Heart right ventricle (tissue), 16 donors: ENCODE measurements at regions not wholly inside any gene's neighbourhood (a gene's known extent, or its start where the extent isn't known, plus 50 kb on each side); places are given as distances from the start of the nearest gene placed in this dataset.

ENCODE experiments used
- ATAC-seq, 8 donors: fragments of 200-7000 bp; cut with Tn5 transposase; one replicate each; pipeline ENCODE4 v1.9.1; 2020; ENCODE audit warnings: mild to moderate bottlenecking in 8 of 8, moderate library complexity in 8 of 8, moderate number of reproducible peaks in 1 of 8
- DNase-seq, 2 donors: peaks; one replicate each; pipeline ENCODE4 v3.0.0-alpha.2; 2020
- H3K27ac ChIP-seq, 10 donors: fragments of 200-600 bp; sonication (generic) in 2 of 10; one replicate each; pipeline versions ENCODE4 v1.5.0 to v1.8.0; 2020 to 2022; ENCODE audit warnings: mild to moderate bottlenecking in 3 of 10
- H3K27me3 ChIP-seq, 7 donors: fragments of 200-600 bp; one replicate each; pipeline ENCODE4 v1.8.0; 2021 to 2022; ENCODE audit warnings: mild to moderate bottlenecking in 2 of 7
- H3K36me3 ChIP-seq, 9 donors: fragments of 200-600 bp; sonication (generic) in 1 of 9; one replicate each; pipeline versions ENCODE4 v1.5.0 to v1.8.0; 2020 to 2022; ENCODE audit warnings: mild to moderate bottlenecking in 2 of 9
- H3K4me1 ChIP-seq, 9 donors: fragments of 200-600 bp; sonication (generic) in 1 of 9; one replicate each; pipeline versions ENCODE4 v1.5.0 to v1.8.0; 2020 to 2022; ENCODE audit warnings: mild to moderate bottlenecking in 4 of 9
- H3K4me3 ChIP-seq, 10 donors: fragments of 200-600 bp; sonication (generic) in 2 of 10; one replicate each; pipeline versions ENCODE4 v1.5.0 to v1.8.0; 2020 to 2022; ENCODE audit warnings: mild to moderate bottlenecking in 7 of 10, moderate library complexity in 2 of 10
- H3K9me3 ChIP-seq, 11 donors: fragments of 200-600 bp in 10 of 11; sonication (generic) in 2 of 11; one replicate each; pipeline versions ENCODE4 v1.5.0 to v1.8.0; 2013 to 2022; ENCODE audit warnings: mild to moderate bottlenecking in 2 of 11, control low read depth in 1 of 11, moderate library complexity in 1 of 11
- CTCF ChIP-seq, 9 donors: fragments of 200-600 bp; sonication (generic) in 2 of 9; IDR thresholded peaks; one replicate each; pipeline versions ENCODE4 v1.5.0 to v1.8.0; 2021 to 2022; ENCODE audit warnings: antibody characterized with exemption in 9 of 9, mild to moderate bottlenecking in 5 of 9, moderate library complexity in 1 of 9
- WGBS, 2 donors: extraction: QIAGEN DNeasy Blood & Tissue Kit; methylation state at CpG; one replicate each; pipeline ENCODE4 v1.1.7; 2013; ENCODE audit warnings: inconsistent platforms in 1 of 2; 5-methylcytosine and 5-hydroxymethylcytosine counted together
- intact Hi-C, 10 donors: fragments of 100-400 bp; cut with DNase I; formaldehyde crosslinking; loops; one replicate each; pipeline versions ENCODE4 v1.11.1 to v1.14.2; 2022
- donor health status: Arrhythmogenic right ventricular cardiomyopathy.
- donor health status: ischemic (EF 13 %, LVEDD 7.1; RV severe dilation, severe dysfunction).
- donor health status: healthy with polysubstance abuse.
- donor health status: DM: no; HTN: yes; CAD: no.
- donor health status: DM: no; HTN: no; CAD: no.
- donor health status: ischemic (EF 25% LVEDD 6.9; RV normal size, moderate dysfunction).
- donor health status: ischemic (EF 25% LVEDD 5.7; RV mildly dilated, moderate dysfunction).
- donor health status: healthy.
- donor health status: DM: yes; HTN: yes; CAD: no.
- donor health status: Ischemic cardiomyopathy.
- donor health status: ischemic (EF 35%, LVEDD 5.7; RV mildly dilated, moderate dysfunction).
- donor health status: nonischemic (EF 11% LVEDD 7.7; RV severe dilation, severe dysfunction).
- donor health status: DM: yes; HTN: yes; CAD: no.
- donor health status: PGD.
- donor health status: ischemic (EF 29% LVEDD 5.4; RV normal size, mild dysfunction).
- donor health status: nonischemic (EF 23%, LVEDD 6.1; RV moderate dilation, normal function).

DNA sequence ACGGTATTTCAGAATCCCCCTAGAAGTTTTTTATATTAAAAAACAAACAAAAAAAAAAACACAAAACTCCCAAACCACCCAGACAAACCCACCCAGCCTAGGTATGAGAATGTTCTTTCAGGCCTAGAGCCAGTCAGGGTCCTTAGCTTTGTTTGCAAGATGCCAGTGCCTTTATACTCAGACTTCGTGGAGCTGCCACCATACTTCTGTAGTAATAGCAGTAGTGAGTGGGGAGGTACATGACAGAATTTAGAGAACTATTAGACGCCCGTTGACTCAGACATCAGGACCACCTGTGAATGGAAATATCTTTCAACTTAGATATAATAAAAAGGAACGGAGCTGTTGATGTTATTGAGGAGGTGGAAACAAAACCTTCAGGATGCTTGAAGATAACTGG, 138.2 kb upstream of the MKLN1 start:
- 87% methylated on average over 5 of the region's 5 CpGs for WGBS, 2 donors
- intact Hi-C loops = loop anchor here in 3 of 10 donors (5.0 to 10.0 kb wide), 3 partner anchors 75 to 113 kb away; no protein-coding TSS in a partner anchor
- H3K36me3 ChIP-seq = no peaks in the 10 kb centered on the region
- TF ChIP-seq CTCF (IDR thresholded peaks at IDR 0.05) = no peak
- H3K27me3 ChIP-seq = no peaks in the 10 kb centered on the region
- no peaks in the 10 kb centered on the region for H3K9me3 ChIP-seq
- H3K27ac ChIP-seq = peak overlapping the region in 1 of 10 donors; percentile 49
- DNase-seq = no peak
- H3K4me1 ChIP-seq = peaks cover 0 to 35% (median 0%) of the 10 kb centered on the region in 9 donors
- ATAC-seq = no peak
- H3K4me3 ChIP-seq = no peak overlapping the region

DNA sequence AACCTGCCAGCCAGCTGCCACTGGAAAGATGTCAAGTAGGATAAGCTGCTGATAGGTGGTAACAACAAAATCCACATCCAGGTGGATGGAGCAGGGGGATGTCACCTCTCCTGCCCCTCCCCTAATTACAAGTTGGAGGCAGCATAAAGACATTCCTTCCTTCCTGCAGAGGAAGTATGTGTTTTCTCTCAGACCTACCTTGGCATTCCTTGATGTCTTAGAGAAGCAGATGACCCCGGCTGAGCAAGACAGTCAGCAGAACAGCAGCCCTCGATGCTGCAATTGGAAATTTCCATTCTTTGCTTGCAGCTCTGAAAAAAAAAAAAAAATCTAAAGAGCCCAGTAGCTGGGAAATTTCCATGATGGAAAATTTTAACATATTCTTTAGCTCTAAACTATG, 137.5 kb upstream of the MKLN1 start:
- WGBS, 2 donors = 19 to 22% methylated on average over 2 of the region's 2 CpGs
- Histone ChIP-seq H3K4me1 (peaks cover 0 to 35% (median 0%) of the 10 kb centered on the region in 9 donors), H3K27ac (no peak overlapping the region), H3K4me3 (no peak overlapping the region), H3K9me3 (no peaks in the 10 kb centered on the region), H3K27me3 (no peaks in the 10 kb centered on the region), H3K36me3 (no peaks in the 10 kb centered on the region)
- ATAC-seq (peak in 1 of 8 donors; percentile 17), DNase-seq (no peak)
- intact Hi-C loops = no loop called here
- no peak for TF ChIP-seq CTCF (IDR thresholded peaks at IDR 0.05)

DNA sequence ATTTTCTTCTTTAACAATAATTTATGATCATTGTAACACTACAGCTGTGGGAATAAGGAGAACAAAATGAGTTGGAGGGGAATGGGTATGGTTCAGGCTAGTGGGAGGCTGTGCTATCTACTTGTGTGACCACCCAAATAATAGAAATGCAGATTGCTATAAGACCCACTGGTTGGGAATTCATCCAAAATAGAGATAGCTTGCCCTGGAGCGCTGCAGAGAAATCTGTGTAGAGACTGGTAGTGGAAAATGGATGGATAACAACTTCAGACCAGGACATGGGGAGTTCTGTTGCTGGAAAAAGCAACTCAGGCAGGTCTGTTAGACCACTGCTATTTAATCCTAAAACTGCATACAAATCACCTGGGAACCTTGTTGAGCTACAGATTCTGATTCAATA, 137.1 kb upstream of the MKLN1 start:
- no peaks in the 10 kb centered on the region for H3K9me3 ChIP-seq
- H3K4me1 ChIP-seq = peaks cover 0 to 35% (median 0%) of the 10 kb centered on the region in 9 donors
- DNase-seq (no peak), ATAC-seq (no peak)
- TF ChIP-seq CTCF (IDR thresholded peaks at IDR 0.05) = no peak
- no peak overlapping the region for H3K4me3 ChIP-seq
- no peak overlapping the region for H3K27ac ChIP-seq
- H3K27me3 ChIP-seq = no peaks in the 10 kb centered on the region
- intact Hi-C loops = no loop called here
- 30 to 70% methylated on average over 1 of the region's 1 CpG for WGBS, 2 donors
- no peaks in the 10 kb centered on the region for H3K36me3 ChIP-seq

DNA sequence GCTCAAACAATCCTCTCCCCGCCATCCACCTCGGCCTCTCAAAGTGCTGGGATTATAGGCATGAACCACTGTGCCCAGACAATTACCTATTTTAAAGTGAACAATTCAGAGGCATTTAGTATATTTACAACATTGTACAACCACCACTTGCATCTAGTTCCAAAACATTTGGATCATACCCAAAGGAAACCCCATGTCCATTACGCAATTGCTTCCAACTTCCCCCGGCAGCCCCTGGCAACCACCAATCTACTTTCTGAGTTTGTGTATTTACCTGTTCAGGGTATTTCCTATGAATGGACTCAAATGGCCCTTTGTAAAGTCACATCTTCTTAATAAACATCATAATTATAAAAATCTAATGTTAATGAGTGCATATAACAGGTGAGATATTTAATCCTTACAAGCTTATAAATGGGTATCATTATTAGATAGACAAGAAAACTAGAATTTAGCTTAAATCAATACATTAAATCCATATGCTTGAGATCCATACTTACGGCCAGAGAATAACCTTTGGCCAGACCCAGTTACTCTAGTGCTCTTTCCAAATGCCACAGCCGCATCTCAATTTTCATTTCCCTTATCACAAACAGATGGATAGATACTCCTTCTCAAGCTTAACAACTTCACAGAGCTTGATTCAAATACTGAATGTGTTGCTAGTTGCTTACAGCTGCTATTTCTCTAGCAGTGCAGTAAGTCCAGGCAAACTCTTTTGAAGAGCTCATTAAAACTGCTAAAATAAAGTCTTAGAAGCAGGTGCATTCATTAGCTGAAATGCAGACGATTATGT, 133.4 kb upstream of the MKLN1 start:
- ATAC-seq (no peak), DNase-seq (no peak)
- intact Hi-C loops = no loop called here
- TF ChIP-seq CTCF (IDR thresholded peaks at IDR 0.05) = no peak
- no peaks in the 10 kb centered on the region for H3K9me3 ChIP-seq
- H3K4me1 ChIP-seq = peaks cover 0 to 11% (median 0%) of the 10 kb centered on the region in 9 donors
- H3K36me3 ChIP-seq = no peaks in the 10 kb centered on the region
- no peak overlapping the region for H3K4me3 ChIP-seq
- no peak overlapping the region for H3K27ac ChIP-seq
- WGBS, 2 donors = 82 to 85% methylated on average over 7 of the region's 7 CpGs
- no peaks in the 10 kb centered on the region for H3K27me3 ChIP-seq
